OCI-LY3 (cell line): ENCODE measurements at regions not wholly inside any gene's neighbourhood (a gene's known extent, or its start where the extent isn't known, plus 50 kb on each side); places are given as distances from the start of the nearest gene placed in this dataset.

Experiments used
- CTCF ChIP-seq: fragments of 200-600, 300-600 bp; sonication (generic); IDR thresholded peaks from 2 replicates; pipeline ENCODE4 v1.5.1; 2014; ENCODE audit warnings: antibody characterized with exemption, low read length, low read depth
- EZH2phosphoT487 ChIP-seq: fragments of 200-600 bp; shearing (Covaris generic); IDR thresholded peaks from 2 replicates; pipeline ENCODE4 v1.6.1; 2018; ENCODE audit warnings: antibody characterized with exemption, mixed run types, low read depth

GRCh38 chr4:128590034-128590740 lies 219.3 kb upstream of the JADE1 start:
- TF ChIP-seq CTCF (no peak), EZH2phosphoT487 (no peak)
